IMR-90 (cell line): ENCODE measurements at regions not wholly inside any gene's neighbourhood (a gene's known extent, or its start where the extent isn't known, plus 50 kb on each side); places are given as distances from the start of the nearest gene placed in this dataset.

Source experiments
- ATAC-seq: fragments of 200-7000 bp; cut with Tn5 transposase; 2 replicates; pipeline ENCODE4 v1.9.1; 2020; ENCODE audit warnings: low read depth, mild to moderate bottlenecking, moderate library complexity
- BruUV-seq: library from RNA; stranded (reverse); fragments of 400-500 nt; replicated peaks from 2 replicates; lab custom pipeline; 2021; lab: Mats Ljungman, UMichigan
- CTCF ChIA-PET: fragments of 300-600 bp; formaldehyde crosslinking; extraction: SDS; loops from one replicate; lab custom pipeline; 2021; ENCODE audit warnings: antibody characterized with exemption; lab: Yijun Ruan, JAX
- POLR2A ChIA-PET: fragments of 300-600 bp; sonication (Branson Sonifier 250); formaldehyde crosslinking; loops from one replicate; lab custom pipeline; 2022; ENCODE audit warnings: antibody characterized with exemption; ENCODE audit not compliant: unreplicated experiment; lab: Charles Lee
- DNase-seq: peaks from one replicate; pipeline ENCODE4 v3.0.0; 2013
- H2AFZ ChIP-seq: replicated peaks from 2 replicates; pipeline ENCODE3; 2013; ENCODE audit warnings: low read length, mild to moderate bottlenecking; ENCODE audit not compliant: poor library complexity
- H2AK5ac ChIP-seq: 2 replicates; pipeline ENCODE4 v1.6.1; 2013; ENCODE audit warnings: low read depth, low read length, inconsistent platforms
- H2AK9ac ChIP-seq: replicated peaks from 2 replicates; pipeline ENCODE3; 2013; ENCODE audit warnings: mild to moderate bottlenecking, low read depth, low read length, moderate library complexity; ENCODE audit not compliant: poor library complexity
- H2BK120ac ChIP-seq: 2 replicates; pipeline ENCODE4 v1.6.1; 2013; ENCODE audit warnings: low read depth, low read length, inconsistent platforms
- H2BK15ac ChIP-seq: 3 replicates; pipeline ENCODE4 v1.6.1; 2013; ENCODE audit warnings: low read depth, low read length, inconsistent platforms
- H2BK20ac ChIP-seq: 2 replicates; pipeline ENCODE4 v1.6.1; 2013; ENCODE audit warnings: low read depth, mild to moderate bottlenecking, inconsistent platforms, low read length, moderate library complexity
- H2BK5ac ChIP-seq: 2 replicates; pipeline ENCODE4 v1.6.1; 2013; ENCODE audit warnings: mild to moderate bottlenecking, low read depth, low read length, inconsistent platforms; ENCODE audit not compliant: poor library complexity, severe bottlenecking
- H3K14ac ChIP-seq: replicated peaks from 2 replicates; pipeline ENCODE4 v1.6.1; 2013; ENCODE audit warnings: low read depth, low read length, inconsistent platforms
- H3K18ac ChIP-seq: 2 replicates; pipeline ENCODE4 v1.6.1; 2013; ENCODE audit warnings: low read depth, low read length, control low read depth
- H3K23ac ChIP-seq: 2 replicates; pipeline ENCODE4 v1.6.1; 2013; ENCODE audit warnings: low read depth, low read length, inconsistent platforms
- H3K27ac ChIP-seq: 2 replicates; pipeline ENCODE4 v1.5.1; 2013; ENCODE audit warnings: mild to moderate bottlenecking, control low read depth, low read length; ENCODE audit not compliant: insufficient read depth
- H3K27me3 ChIP-seq: 2 replicates; pipeline ENCODE4 v1.6.1; 2013; ENCODE audit warnings: low read length; ENCODE audit not compliant: control insufficient read depth, insufficient read depth
- H3K36me3 ChIP-seq: 2 replicates; pipeline ENCODE4 v1.6.1; 2013; ENCODE audit warnings: low read length, mixed read lengths; ENCODE audit not compliant: control insufficient read depth, insufficient read depth
- H3K4ac ChIP-seq: 2 replicates; pipeline ENCODE4 v1.6.1; 2013; ENCODE audit warnings: low read depth, low read length, inconsistent platforms
- H3K4me1 ChIP-seq: 2 replicates; pipeline ENCODE4 v1.6.1; 2013; ENCODE audit warnings: low read length, mixed read lengths; ENCODE audit not compliant: control insufficient read depth, insufficient read depth
- H3K4me2 ChIP-seq: 2 replicates; pipeline ENCODE4 v1.6.1; 2013; ENCODE audit warnings: low read depth, mild to moderate bottlenecking, control low read depth, low read length, moderate library complexity
- H3K4me3 ChIP-seq: 2 replicates; pipeline ENCODE4 v1.5.1; 2013; ENCODE audit warnings: low read depth, mild to moderate bottlenecking, control low read depth, low read length, moderate library complexity; ENCODE audit not compliant: insufficient read depth
- H3K56ac ChIP-seq: 2 replicates; pipeline ENCODE4 v1.6.1; 2013; ENCODE audit warnings: low read length, inconsistent platforms; ENCODE audit not compliant: insufficient read depth; ENCODE audit errors: extremely low read depth
- H3K79me1 ChIP-seq, 2 experiments: 2 replicates each; pipeline ENCODE4 v1.6.1; 2013; ENCODE audit warnings: low read length in 2 of 2, inconsistent platforms in 1 of 2, low read depth in 1 of 2
- H3K9ac ChIP-seq: 2 replicates; pipeline ENCODE4 v1.6.1; 2013; ENCODE audit warnings: low read depth, low read length, control low read depth
- H3K9me1 ChIP-seq: 2 replicates; pipeline ENCODE4 v1.6.1; 2013; ENCODE audit warnings: low read length, inconsistent platforms; ENCODE audit not compliant: insufficient read depth
- H3K9me3 ChIP-seq: 2 replicates; pipeline ENCODE4 v1.6.1; 2013; ENCODE audit warnings: low read length; ENCODE audit not compliant: control insufficient read depth, insufficient read depth
- H4K20me1 ChIP-seq: 2 replicates; pipeline ENCODE4 v1.6.1; 2013; ENCODE audit warnings: low read length, inconsistent platforms; ENCODE audit not compliant: insufficient read depth
- H4K5ac ChIP-seq: 2 replicates; pipeline ENCODE4 v1.6.1; 2013; ENCODE audit warnings: mild to moderate bottlenecking, low read depth, low read length, control low read depth
- H4K8ac ChIP-seq, 2 experiments: 2 replicates each; pipeline ENCODE4 v1.6.1; 2013; ENCODE audit warnings: low read depth in 2 of 2, low read length in 2 of 2, control low read depth in 1 of 2, inconsistent platforms in 1 of 2
- H4K91ac ChIP-seq: 2 replicates; pipeline ENCODE4 v1.6.1; 2013; ENCODE audit warnings: low read depth, low read length, inconsistent platforms; ENCODE audit not compliant: insufficient read depth
- BHLHE40 ChIP-seq: fragments of 150-350 bp; IDR thresholded peaks from 2 replicates; pipeline ENCODE4 v1.6.1; 2016; ENCODE audit warnings: mild to moderate bottlenecking, low read depth, low read length
- CHD1 ChIP-seq: IDR thresholded peaks from 2 replicates; pipeline ENCODE4 v1.6.1; 2012; ENCODE audit warnings: low read depth, low read length, improper control_type of control experiment
- WGBS, 2 experiments: methylation state at CpG; one replicate each; pipeline versions ENCODE4 v1.1.5 to v1.1.7; 2013; ENCODE audit warnings: missing lambda C conversion rate in 2 of 2; ENCODE audit not compliant: insufficient read length in 1 of 2; ENCODE audit errors: extremely low coverage in 2 of 2; 5-methylcytosine and 5-hydroxymethylcytosine counted together
- dilution Hi-C: fragments of 300-500 bp; cut with HindIII; formaldehyde crosslinking; loops from one replicate; pipeline ENCODE4 v1.14.3; 2018; ENCODE audit warnings: low sequenced_read_pairs; ENCODE audit not compliant: unreplicated experiment
- in situ Hi-C: fragments of 300-500 bp; cut with MboI; formaldehyde crosslinking; loops from 3 replicates; pipeline ENCODE4 v1.14.3; 2019; ENCODE audit warnings: low sequenced_read_pairs, inconsistent platforms, mixed read lengths
- intact Hi-C: fragments of 100-400 bp; cut with micrococcal nuclease; formaldehyde crosslinking; loops from 2 replicates; pipeline ENCODE4 v1.10.0; 2022

DNA sequence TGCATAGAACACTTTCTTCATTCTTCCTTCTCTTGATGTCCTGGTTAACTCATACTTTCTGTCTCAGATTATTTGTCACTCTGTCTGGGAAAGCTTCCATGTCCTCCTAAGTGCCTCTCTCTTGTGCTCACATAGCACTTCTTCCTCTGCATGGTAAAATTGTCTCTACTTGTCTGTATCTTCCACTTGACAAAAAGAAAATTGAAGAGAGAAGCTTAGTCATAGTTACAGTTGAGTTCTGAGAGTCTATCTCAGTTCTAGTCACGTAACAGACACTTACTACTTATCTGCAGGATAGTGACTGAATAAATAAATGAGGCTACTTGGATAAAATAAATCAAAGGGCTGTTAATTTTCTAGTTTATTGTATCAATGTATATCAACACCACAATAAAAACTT, 458.1 kb downstream of the HTR7 start:
- no peak overlapping the region for H4K91ac ChIP-seq
- no peak overlapping the region for H3K4me2 ChIP-seq
- H2AFZ ChIP-seq: no peak overlapping the region
- no peaks in the 10 kb centered on the region for H3K79me1 ChIP-seq
- no peak overlapping the region for H3K9ac ChIP-seq
- H3K27me3 ChIP-seq: no peaks in the 10 kb centered on the region; the same call in 1 of the 2 replicates
- no peaks in the 10 kb centered on the region for H4K20me1 ChIP-seq
- no peaks in the 10 kb centered on the region for H3K4me1 ChIP-seq
- intact Hi-C loops: no loop called here
- in situ Hi-C loops: no loop called here
- no peak for TF ChIP-seq CHD1
- TF ChIP-seq BHLHE40: no peak
- no CpG with 5 or more reads among the region's 1 CpG for WGBS, 2 experiments
- ATAC-seq: no peak
- H2BK120ac ChIP-seq: no peak overlapping the region
- H4K8ac ChIP-seq: no peak overlapping the region
- H2BK20ac ChIP-seq: no peak overlapping the region
- H3K27ac ChIP-seq: no peak overlapping the region
- POLR2A ChIA-PET: no interaction called here
- no peaks in the 10 kb centered on the region for H3K9me3 ChIP-seq
- no peaks in the 10 kb centered on the region for H3K36me3 ChIP-seq
- no peak for DNase-seq
- H2AK9ac ChIP-seq: no peak overlapping the region
- BruUV-seq: no TSS peak
- CTCF ChIA-PET: no interaction called here
- no peak overlapping the region for H3K4me3 ChIP-seq
- dilution Hi-C loops: no loop called here
- no peak overlapping the region for H3K14ac ChIP-seq
- no peak overlapping the region for H2AK5ac ChIP-seq
- H4K5ac ChIP-seq: no peak overlapping the region
- no peak overlapping the region for H2BK5ac ChIP-seq
- no peak overlapping the region for H3K23ac ChIP-seq
- H2BK15ac ChIP-seq: no peak overlapping the region
- H3K56ac ChIP-seq: no peak overlapping the region
- H3K18ac ChIP-seq: no peak overlapping the region
- H3K9me1 ChIP-seq: no peaks in the 10 kb centered on the region
- no peak overlapping the region for H3K4ac ChIP-seq
